CMK (cell line): ENCODE measurements at regions not wholly inside any gene's neighbourhood (a gene's known extent, or its start where the extent isn't known, plus 50 kb on each side); places are given as distances from the start of the nearest gene placed in this dataset.

Experiments
- DNase-seq: peaks from one replicate; pipeline ENCODE4 v3.0.0-alpha.2; 2010; ENCODE audit warnings: low read depth

DNA sequence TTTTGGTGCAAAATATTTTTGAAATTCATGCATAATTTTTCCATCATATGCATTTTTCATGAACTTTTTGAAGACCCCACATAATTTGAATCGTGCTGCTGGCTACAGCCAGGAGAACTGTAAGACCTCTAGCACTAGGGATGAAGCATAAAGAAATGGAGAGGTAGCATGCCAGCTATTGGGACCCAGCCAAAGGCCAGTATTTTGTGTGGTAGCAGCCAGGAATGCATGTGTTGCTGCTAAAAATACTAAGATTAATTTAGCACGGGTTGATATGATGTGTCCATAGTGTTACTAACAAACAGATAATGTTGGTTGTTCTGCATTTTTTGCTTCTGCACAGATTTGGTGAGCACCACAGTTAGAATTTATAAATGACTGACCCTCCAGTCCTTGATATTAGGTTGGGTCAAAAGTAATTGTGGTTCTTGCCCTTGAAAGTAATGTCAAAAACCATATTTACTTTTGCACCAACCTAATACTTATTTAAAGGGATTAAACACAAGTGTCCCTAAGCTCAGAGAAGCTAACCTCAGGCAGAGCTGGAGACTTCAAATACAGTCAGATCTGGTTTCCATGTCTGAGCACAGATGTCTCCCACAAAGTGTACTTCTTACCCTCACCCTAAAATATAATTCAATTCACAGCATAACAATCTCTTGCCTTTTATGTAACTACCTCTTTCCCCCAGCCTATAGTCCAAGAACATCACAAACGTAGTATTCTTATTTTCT lies 54.1 kb upstream of the NPSR1 start:
- DNase-seq = no peak
